NCI-H510A (cell line): ENCODE measurements at regions not wholly inside any gene's neighbourhood (a gene's known extent, or its start where the extent isn't known, plus 50 kb on each side); places are given as distances from the start of the nearest gene placed in this dataset.
"Not testable (repeated sequence)": the region's sequence is repeated elsewhere in the genome, so short reads cannot be mapped to it uniquely, and the experiment has no call there.

Experiments used
- DNase-seq: peaks from one replicate; lab custom pipeline; 2025; lab: John Stamatoyannopoulos, UW

- DNase-seq = no peak
These were observed 1098.6 kb downstream of the FSCB start for GRCh38 chr14:43408472-43408871.

GRCh38 chr14:43407706-43408105, 1099.4 kb downstream of the FSCB start:
- DNase-seq = no peak

GRCh38 chr14:43406931-43407330, 1100.2 kb downstream of the FSCB start:
- DNase-seq = no peak

GRCh38 chr14:43399289-43399688, 1107.8 kb downstream of the FSCB start:
- no peak for DNase-seq

GRCh38 chr14:43370565-43370896, 1136.6 kb downstream of the FSCB start:
- DNase-seq = not testable (repeated sequence)

DNA sequence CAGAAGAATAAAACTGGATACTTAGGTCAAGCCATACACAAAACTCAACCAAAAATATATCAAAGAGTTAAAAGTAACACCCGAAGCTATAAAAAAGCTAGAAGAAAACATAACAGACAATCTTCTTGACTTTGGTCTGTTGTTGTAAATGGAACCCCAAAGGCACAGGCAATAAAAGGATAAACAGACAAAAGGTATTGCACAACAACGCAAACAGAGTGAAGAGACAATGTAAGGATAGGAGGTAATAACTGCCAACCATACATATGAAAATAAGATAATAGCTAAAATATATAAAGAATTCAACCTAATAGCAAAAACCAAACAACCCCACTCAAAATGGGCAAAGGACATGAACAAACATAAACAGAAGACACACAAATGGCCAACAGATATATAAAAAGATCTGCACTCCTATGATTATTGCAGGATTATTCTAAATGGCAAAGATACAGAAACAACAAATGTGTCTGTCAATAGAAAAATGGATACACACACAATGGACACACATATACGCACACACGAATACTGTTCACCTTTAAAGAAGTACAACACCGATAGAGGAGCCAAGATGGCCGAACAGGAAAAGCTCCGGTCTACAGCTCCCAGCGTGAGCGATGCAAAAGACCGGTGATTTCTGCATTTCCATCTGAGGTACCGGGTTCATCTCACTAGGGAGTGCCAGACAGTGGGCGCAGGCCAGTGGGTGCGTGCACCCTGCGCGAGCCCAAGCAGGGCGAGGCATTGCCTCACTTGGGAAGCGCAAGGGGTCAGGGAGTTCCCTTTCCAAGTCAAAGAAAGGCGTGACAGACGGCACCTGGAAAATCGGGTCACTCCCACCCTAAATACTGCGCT, 1137.1 kb downstream of the FSCB start:
- DNase-seq = no peak

DNA sequence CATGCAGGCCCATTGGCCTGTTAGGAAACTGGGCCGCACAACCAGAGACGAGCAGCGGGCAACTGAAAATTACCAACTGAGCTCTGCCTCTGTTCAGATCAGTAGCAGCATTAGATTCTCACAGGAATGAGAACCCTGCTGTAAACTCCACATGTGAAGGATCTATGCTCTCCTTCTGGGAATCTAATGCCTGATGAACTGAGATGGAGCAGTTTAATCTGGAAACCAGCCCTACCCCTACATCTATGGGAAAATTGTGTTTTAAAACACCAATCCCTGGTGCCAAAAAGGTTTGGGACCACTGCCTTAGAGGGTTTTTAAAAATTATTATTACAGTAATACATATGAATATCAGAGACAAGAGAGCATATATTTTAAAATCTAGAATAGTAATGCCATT, 1144.5 kb downstream of the FSCB start:
- DNase-seq = no peak

DNA sequence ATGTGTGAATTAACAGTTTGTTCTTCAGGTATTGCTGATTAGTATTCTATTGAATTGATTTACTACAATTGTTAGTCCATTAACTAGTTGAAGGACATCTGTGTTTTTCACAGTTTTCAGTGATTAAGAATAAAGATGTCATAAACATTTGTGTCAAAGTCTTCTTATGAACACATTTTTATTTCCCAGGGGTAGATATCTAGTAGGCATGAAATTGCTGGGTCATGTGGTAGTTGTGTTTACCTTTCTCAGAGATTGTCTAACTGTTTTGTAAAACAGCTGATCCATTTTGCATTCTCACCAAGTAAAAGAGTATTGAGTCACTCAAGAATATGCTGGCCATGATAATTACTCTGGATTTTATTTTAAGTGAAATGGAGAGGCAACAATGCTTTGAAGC, 1145.3 kb downstream of the FSCB start:
- no peak for DNase-seq

- DNase-seq = no peak
These were observed 1146.8 kb downstream of the FSCB start for GRCh38 chr14:43360239-43360638.

DNA sequence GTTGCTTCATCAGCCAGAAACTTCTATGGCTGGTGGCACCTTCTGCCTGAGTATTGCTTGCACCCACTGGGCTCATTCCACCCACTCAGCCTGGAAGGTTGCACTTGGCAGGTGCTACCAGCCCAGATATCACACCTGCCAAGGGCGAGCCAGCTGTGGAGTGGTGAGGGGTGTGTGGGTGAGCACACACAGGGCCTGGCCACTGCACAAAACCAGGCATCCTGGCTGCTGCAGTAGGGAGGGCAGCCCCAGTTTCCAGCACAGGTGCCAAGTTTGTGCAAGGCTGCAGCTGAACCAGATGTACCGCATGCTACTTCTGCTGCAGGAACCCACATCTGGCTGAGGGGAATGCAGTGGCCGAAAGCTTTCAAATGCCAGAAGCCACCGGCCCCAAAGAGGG, 1147.8 kb downstream of the FSCB start:
- no peak for DNase-seq

GRCh38 chr14:43356979-43357545, 1150.0 kb downstream of the FSCB start:
- no peak for DNase-seq

- DNase-seq = no peak
These were observed 1150.7 kb downstream of the FSCB start for GRCh38 chr14:43356382-43356781.

DNA sequence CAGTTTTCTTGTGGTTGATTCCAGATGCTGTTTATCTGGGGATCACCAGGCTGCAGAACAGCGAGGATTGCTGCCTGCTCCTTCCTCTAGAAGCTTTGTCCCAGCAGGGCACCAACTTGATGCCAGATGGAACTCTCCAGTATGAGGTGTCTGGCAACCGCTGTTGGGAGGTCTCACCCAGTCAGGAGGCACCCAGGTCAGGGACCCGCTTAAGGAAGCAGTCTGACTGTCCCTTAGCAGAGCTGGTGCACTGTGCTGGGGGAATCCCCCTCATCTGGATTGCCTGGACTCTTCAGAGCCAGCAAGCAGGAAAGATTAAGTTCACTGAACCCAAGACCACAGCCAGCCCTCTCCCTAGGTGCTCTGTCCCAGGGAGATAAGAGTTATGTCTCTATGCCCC, 1165.2 kb downstream of the FSCB start:
- DNase-seq = no peak

- no peak for DNase-seq
These were observed 1168.4 kb downstream of the FSCB start for GRCh38 chr14:43338713-43339112.

GRCh38 chr14:43336351-43336750, 1170.7 kb downstream of the FSCB start:
- no peak for DNase-seq

DNA sequence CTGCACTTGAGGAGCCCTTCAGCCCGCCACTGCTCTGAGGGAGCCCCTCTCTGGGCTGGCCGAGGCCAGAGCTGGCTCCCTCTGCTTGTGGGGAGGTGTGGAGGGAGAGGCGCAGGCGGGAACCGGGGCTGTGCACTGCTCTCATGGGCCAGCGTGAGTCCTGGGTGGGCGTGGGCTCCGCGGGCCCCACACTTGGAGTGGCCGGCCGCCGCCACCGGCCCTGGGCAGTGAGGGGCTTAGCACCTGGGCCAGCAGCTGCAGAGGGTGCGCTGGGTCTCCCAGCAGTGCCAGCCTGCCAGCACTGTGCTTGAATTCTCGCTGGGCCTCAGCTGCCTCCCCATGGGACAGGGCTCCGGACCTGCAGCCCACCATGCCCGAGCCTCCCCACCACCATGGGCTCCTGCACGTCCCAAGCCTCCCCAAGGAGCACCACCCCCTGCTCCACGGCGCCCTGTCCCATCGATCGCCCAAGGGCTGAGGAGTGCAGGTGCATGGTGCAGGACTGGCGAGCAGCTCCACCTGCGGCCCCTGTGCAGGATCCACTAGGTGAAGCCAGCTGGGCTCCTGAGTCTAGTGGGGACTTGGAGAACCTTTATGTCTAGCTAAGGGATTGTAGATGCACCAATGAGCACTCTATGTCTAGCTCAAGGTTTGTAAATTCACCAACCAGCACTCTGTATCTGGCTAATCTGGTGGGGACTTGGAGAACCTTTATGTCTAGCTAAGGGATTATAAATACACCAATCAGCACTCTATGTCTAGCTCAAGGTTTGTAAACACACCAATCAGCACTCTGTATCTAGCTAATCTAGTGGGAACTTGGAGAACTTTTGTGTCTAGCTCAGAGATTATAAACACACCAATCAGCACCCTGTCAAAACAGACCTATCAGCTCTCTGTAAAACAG, 1180.3 kb downstream of the FSCB start:
- not testable (repeated sequence) for DNase-seq

DNA sequence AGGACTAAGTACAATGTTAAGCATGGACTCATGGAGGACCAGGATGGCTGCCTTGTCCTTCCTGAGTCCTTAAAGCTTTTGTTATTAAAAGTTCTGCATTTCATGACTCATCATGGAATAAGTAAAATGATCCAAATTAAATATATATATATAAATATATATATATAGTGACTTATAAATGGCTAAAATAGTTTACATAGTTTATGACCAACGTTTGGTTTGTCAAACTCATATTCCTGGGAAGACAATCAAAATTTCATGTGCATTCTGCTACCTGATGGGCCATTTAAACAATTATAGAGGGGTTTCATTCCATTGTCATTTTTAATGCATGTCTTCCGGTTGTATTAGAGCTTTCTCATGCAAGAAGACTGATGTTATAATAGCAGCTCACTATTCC, 1190.7 kb downstream of the FSCB start:
- DNase-seq = no peak

GRCh38 chr14:43313719-43314118, 1193.4 kb downstream of the FSCB start:
- DNase-seq = no peak

DNA sequence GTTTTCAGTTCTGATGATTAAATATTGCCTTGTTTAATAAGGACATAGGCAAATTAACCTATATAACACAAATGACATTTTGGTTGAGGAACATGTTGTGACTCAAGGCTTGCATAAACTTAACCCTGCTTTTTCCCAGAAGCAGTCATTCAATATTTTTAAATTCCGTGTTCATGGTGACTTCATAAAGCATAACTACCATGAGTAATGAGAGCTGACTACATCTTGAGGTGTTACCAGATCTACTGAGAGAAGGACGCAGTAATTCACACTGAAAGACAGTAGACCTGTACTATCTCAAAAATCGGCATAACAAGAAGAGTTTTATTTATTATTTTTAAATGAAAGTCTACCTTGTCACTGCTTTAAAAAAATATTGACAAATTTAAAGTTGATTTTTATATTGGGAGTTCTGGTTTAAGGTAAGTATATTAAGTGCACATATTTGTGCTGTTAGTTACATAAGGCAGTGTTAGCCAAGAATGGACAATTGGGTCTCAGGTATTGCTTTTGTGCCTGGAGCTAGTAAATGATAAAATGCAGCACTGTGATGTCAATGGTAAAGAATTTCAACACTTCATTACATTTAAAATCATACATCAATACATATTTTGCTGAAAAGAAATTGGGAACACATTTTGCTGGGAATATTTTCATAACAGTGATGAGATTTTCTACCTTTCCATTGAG, 1198.5 kb downstream of the FSCB start:
- DNase-seq = no peak

DNA sequence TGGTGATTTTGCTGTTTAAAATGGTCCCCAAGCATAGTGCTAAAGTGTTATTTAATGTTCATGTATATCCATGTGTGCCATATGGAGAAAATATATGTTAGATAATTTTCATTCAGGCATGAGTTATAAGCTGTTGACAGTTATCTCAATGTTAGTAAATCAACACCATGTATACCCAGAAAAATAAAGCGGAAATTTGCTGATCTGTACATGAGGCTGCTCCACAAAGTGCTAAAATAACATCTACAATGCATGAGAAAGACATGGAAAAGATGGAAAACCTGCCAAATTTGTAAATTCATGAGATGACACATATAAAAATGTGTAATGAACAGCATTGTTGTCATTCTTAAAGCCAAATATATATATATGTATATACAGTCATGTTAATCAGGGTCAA, 1199.2 kb downstream of the FSCB start:
- DNase-seq = no peak

DNA sequence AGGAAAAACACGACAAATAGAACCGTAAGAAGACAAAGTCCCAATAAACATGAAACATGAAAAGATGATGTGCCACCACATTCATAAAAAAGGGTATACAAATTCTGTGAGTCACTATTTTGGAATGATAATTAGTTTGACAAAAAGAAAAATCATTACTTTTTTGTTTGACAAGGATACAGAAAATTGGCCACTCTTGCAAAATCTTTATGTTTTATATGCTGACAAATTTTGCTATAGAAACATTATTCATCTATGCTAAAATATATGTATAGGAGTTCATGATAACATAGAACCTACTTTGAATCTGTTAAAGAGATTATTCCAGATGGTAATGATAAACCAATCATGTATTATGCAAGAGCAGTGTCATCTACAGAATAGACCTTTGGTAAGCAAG, 1201.0 kb downstream of the FSCB start:
- no peak for DNase-seq

DNA sequence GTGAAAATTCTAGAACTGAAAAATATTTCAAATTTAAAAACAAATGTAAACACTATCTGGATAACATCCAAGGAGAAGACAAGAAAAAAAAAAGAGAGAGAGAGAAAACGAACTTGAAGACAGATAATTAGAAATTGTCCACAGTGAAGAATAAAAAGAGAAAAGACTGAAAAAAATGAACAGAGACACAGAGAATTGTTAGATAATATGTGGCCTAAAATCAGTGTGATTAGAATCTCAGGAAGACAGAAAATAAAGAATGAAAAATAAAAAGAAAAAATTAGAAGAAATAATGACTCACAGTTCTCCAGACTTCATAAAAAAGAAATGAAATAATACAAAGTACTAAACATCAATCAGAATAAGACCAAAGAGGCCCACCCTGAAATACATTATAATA, 1209.3 kb downstream of the FSCB start:
- no peak for DNase-seq
